GM21515 (cell line): ENCODE measurements at regions not wholly inside any gene's neighbourhood (a gene's known extent, or its start where the extent isn't known, plus 50 kb on each side); places are given as distances from the start of the nearest gene placed in this dataset.
"Not testable (repeated sequence)": the region's sequence is repeated elsewhere in the genome, so short reads cannot be mapped to it uniquely, and the experiment has no call there.

Source experiments
- ATAC-seq: cut with Tn5 transposase; IDR thresholded peaks from one replicate; pipeline ENCODE4 v1.9.1; 2021; ENCODE audit not compliant: unreplicated experiment

- not testable (repeated sequence) for ATAC-seq
Observed at GRCh38 chr10:30703446-30703845, 73.9 kb upstream of the LYZL2 start.

- ATAC-seq = no peak
Observed at GRCh38 chr10:30702860-30703259, 73.3 kb upstream of the LYZL2 start.

GRCh38 chr10:30701451-30702173 is 72.1 kb upstream of the LYZL2 start:
- ATAC-seq = peak; percentile 58

- no peak for ATAC-seq
Observed at GRCh38 chr10:30697806-30698205, 68.3 kb upstream of the LYZL2 start.

- ATAC-seq = not testable (repeated sequence)
Observed at GRCh38 chr10:30697221-30697620, 67.7 kb upstream of the LYZL2 start.

GRCh38 chr10:30696416-30697185 is 67.0 kb upstream of the LYZL2 start:
- not testable (repeated sequence) for ATAC-seq

- ATAC-seq = not testable (repeated sequence)
Observed at GRCh38 chr10:30695481-30696236, 66.1 kb upstream of the LYZL2 start.

- ATAC-seq = no peak
Observed at GRCh38 chr10:30694518-30695228, 65.1 kb upstream of the LYZL2 start.

- ATAC-seq = no peak
Observed at GRCh38 chr10:30691639-30692015, 62.1 kb upstream of the LYZL2 start.

- ATAC-seq = not testable (repeated sequence)
Observed at GRCh38 chr10:30690948-30691638, 61.5 kb upstream of the LYZL2 start.

- no peak for ATAC-seq
Observed at GRCh38 chr10:30688456-30688855, 58.9 kb upstream of the LYZL2 start.

GRCh38 chr10:30687698-30688213 is 58.2 kb upstream of the LYZL2 start:
- peak; percentile 66 for ATAC-seq

GRCh38 chr10:30686708-30687107 is 57.2 kb upstream of the LYZL2 start:
- ATAC-seq = no peak

- no peak for ATAC-seq
Observed at GRCh38 chr10:30683496-30683895, 53.9 kb upstream of the LYZL2 start.

GRCh38 chr10:30682377-30683199 is 53.0 kb upstream of the LYZL2 start:
- not testable (repeated sequence) for ATAC-seq

- no peak for ATAC-seq
Observed at GRCh38 chr10:30680908-30681307, 51.4 kb upstream of the LYZL2 start.
